Ovary (tissue), 7 donors: ENCODE measurements at regions not wholly inside any gene's neighbourhood (a gene's known extent, or its start where the extent isn't known, plus 50 kb on each side); places are given as distances from the start of the nearest gene placed in this dataset.

Experiments used
- DNase-seq, 5 donors: peaks; one replicate each; pipeline ENCODE4 v3.0.0-alpha.2; 2019 to 2020
- H3K27ac ChIP-seq, 2 donors: fragments of 200-600 bp; one replicate each; pipeline versions ENCODE4 v1.5.1 to v1.8.0; 2019 to 2022
- H3K27me3 ChIP-seq: fragments of 200-600 bp; one replicate; pipeline ENCODE4 v1.8.0; 2022
- H3K36me3 ChIP-seq: fragments of 200-600 bp; sonication (generic); one replicate; pipeline ENCODE4 v1.5.1; 2019
- H3K4me1 ChIP-seq: one replicate; pipeline ENCODE4 v1.8.1; 2013; ENCODE audit warnings: mild to moderate bottlenecking, moderate library complexity; ENCODE audit not compliant: insufficient read depth
- H3K4me3 ChIP-seq: fragments of 200-600 bp; sonication (generic); one replicate; pipeline ENCODE4 v1.5.1; 2017
- H3K9me3 ChIP-seq, 2 donors: fragments of 200-600 bp in 1 of 2; sonication (generic) in 1 of 2; one replicate each; pipeline versions ENCODE4 v1.5.1 to v1.8.1; 2013 to 2019; ENCODE audit warnings: mild to moderate bottlenecking in 1 of 2, moderate library complexity in 1 of 2
- CTCF ChIP-seq, 3 donors: fragments of 450-650 bp in 2 of 3; fragments of 200-600 bp in 1 of 3; IDR thresholded peaks; one replicate each; pipeline versions ENCODE4 v1.5.1 to v1.8.0; 2016 to 2022; ENCODE audit warnings: antibody characterized with exemption in 3 of 3, mild to moderate bottlenecking in 1 of 3
- EP300 ChIP-seq: sonication (generic); formaldehyde crosslinking; IDR thresholded peaks from one replicate; pipeline ENCODE4 v1.6.1; 2017; ENCODE audit warnings: antibody characterized with exemption
- POLR2A ChIP-seq: fragments of 450-650 bp; IDR thresholded peaks from one replicate; pipeline ENCODE4 v1.6.1; 2017; ENCODE audit warnings: antibody characterized with exemption, mild to moderate bottlenecking, moderate library complexity
- WGBS, 3 donors: extraction: QIAGEN DNeasy Blood & Tissue Kit in 1 of 3; methylation state at CpG; one replicate each; pipeline versions ENCODE4 v1.1.5 to v1.1.7; 2013 to 2017; 5-methylcytosine and 5-hydroxymethylcytosine counted together
- intact Hi-C, 4 donors: fragments of 100-400 bp; cut with DNase I; formaldehyde crosslinking; loops; one replicate each; pipeline versions ENCODE4 v1.11.0 to v1.15.1; 2022 to 2023
- donor health status: DM: no; HTN: no; CAD: no; lungs with moderate emphysema.
- donor health status: DM: no; HTN: no; CAD: no.
- donor health status: Bipolar disorder and iron deficiency.
- donor health status: DM: no; HTN: no; CAD: no.
- donor health status: DM: yes; HTN: yes; CAD: no.

- H3K4me3 ChIP-seq = no peak overlapping the region
- H3K27ac ChIP-seq = no peak overlapping the region
- H3K9me3 ChIP-seq = no peaks in the 10 kb centered on the region
- no peaks in the 10 kb centered on the region for H3K36me3 ChIP-seq
- intact Hi-C loops = no loop called here
- 66 to 75% (median 68%) methylated on average over 3 of the region's 3 CpGs for WGBS, 3 donors
- H3K4me1 ChIP-seq = peaks cover 5% of the 10 kb centered on the region
- H3K27me3 ChIP-seq = no peaks in the 10 kb centered on the region
- no peak for DNase-seq
- TF ChIP-seq POLR2A (no peak), CTCF (IDR thresholded peaks at IDR 0.05) (no peak), EP300 (no peak)
Observed at GRCh38 chr15:39192979-39193560, 387.8 kb upstream of the THBS1 start.

DNA sequence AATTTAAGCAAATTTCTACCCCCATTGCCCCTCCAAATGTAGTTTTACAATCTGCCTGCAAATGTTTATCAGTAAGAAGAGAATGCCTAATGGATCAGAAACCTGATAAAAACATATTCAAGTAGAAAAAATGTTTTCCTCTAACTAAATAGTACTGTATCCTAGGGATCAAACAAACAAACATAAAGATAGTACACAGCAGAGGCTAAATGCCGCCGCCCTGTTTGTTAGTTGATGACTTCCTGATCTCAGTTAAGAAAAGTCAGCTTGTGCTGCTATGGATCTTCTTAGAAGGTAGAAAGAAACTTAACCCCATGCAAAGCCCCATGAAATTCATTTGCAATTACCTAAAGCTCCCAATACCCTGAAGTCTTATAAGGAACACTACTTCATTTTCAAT is 387.3 kb upstream of the THBS1 start:
- intact Hi-C loops = no loop called here

GRCh38 chr15:39194106-39194830 is 386.6 kb upstream of the THBS1 start:
- intact Hi-C loops = no loop called here
- Histone ChIP-seq H3K4me3 (no peak overlapping the region), H3K27me3 (no peaks in the 10 kb centered on the region), H3K27ac (no peak overlapping the region), H3K4me1 (peaks cover 4% of the 10 kb centered on the region), H3K9me3 (no peaks in the 10 kb centered on the region), H3K36me3 (no peaks in the 10 kb centered on the region)
- DNase-seq = no peak
- 81 to 90% (median 82%) methylated on average over 2 of the region's 2 CpGs for WGBS, 3 donors
- TF ChIP-seq CTCF (IDR thresholded peaks at IDR 0.05) (no peak), POLR2A (no peak), EP300 (no peak)

More for the DNA sequence above, 387.3 kb upstream of the THBS1 start:
- whole genome bisulfite sequencing, 3 donors = 89 to 96% (median 92%) methylated on average over 2 of the region's 2 CpGs
- Histone ChIP-seq H3K27me3 (no peaks in the 10 kb centered on the region), H3K4me3 (no peak overlapping the region), H3K4me1 (peaks cover 4% of the 10 kb centered on the region), H3K36me3 (no peaks in the 10 kb centered on the region), H3K9me3 (no peaks in the 10 kb centered on the region), H3K27ac (no peak overlapping the region)
- TF ChIP-seq CTCF (IDR thresholded peaks at IDR 0.05) = no peak
- no peak for TF ChIP-seq POLR2A
- TF ChIP-seq EP300 = no peak
- no peak for DNase-seq

DNA sequence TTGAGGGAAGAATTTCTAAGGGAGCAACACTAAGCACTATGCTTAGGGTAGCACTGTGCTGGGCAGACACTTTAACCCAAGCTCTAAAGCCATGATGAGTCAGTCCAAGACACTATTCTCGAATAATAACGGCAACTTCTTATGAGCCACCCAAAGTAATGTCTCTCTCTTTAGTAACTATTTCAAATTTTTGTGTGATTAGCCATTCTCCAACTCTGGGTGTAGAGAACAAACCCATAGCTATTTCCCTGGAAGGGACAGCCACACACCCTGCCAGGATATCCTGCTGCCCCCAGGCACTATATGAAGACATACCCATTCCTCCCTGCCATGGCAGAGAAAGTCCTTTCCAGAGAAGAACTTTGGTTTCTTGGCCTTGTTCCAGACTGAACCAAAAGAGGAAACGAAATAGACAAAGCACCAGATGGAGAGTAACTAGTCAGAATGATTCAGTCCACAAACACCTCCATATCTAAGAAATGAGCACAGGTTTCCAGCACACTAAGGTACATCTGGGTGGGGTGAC is 384.9 kb upstream of the THBS1 start:
- intact Hi-C loops = no loop called here
- Histone ChIP-seq H3K27me3 (no peaks in the 10 kb centered on the region), H3K9me3 (no peaks in the 10 kb centered on the region), H3K4me1 (peaks cover 4% of the 10 kb centered on the region), H3K36me3 (no peaks in the 10 kb centered on the region), H3K27ac (no peak overlapping the region), H3K4me3 (no peak overlapping the region)
- WGBS, 3 donors = 54 to 65% (median 61%) methylated on average over 3 of the region's 3 CpGs
- DNase-seq = no peak
- TF ChIP-seq CTCF (IDR thresholded peaks at IDR 0.05) (no peak), POLR2A (no peak), EP300 (no peak)
